Mammary epithelial cell (primary cell): ENCODE measurements at regions not wholly inside any gene's neighbourhood (a gene's known extent, or its start where the extent isn't known, plus 50 kb on each side); places are given as distances from the start of the nearest gene placed in this dataset.

Experiments used
- CTCF ChIP-seq, 2 donors: IDR thresholded peaks in 1 of 2; conservative IDR thresholded peaks in 1 of 2; 2 replicates each; pipeline ENCODE4 v1.5.1; 2011 to 2012; ENCODE audit warnings: inconsistent platforms in 2 of 2, low read length in 2 of 2, mild to moderate bottlenecking in 2 of 2, control low read depth in 1 of 2, low read depth in 1 of 2; ENCODE audit not compliant: insufficient read depth in 1 of 2; ENCODE audit errors: extremely low read depth in 1 of 2
- EZH2 ChIP-seq: IDR thresholded peaks from 2 replicates; pipeline ENCODE4 v1.6.1; 2012; ENCODE audit warnings: low read length, inconsistent platforms, borderline replicate concordance

GRCh38 chr11:25928076-25928475 is 403.9 kb upstream of the ANO3 start:
- no peak for TF ChIP-seq CTCF (conservative IDR thresholded peaks at IDR 0.05 in 1 of 2, IDR thresholded peaks at IDR 0.05 in 1 of 2; ENCODE audit: extremely low read depth in 1 of 2, insufficient read depth in 1 of 2, low read depth in 1 of 2, low read length in 2 of 2)
- no peak for TF ChIP-seq EZH2
